Ovary (tissue), 7 donors: ENCODE measurements at regions not wholly inside any gene's neighbourhood (a gene's known extent, or its start where the extent isn't known, plus 50 kb on each side); places are given as distances from the start of the nearest gene placed in this dataset.

Experiments used
- DNase-seq, 5 donors: peaks; one replicate each; pipeline ENCODE4 v3.0.0-alpha.2; 2019 to 2020
- H3K27ac ChIP-seq, 2 donors: fragments of 200-600 bp; one replicate each; pipeline versions ENCODE4 v1.5.1 to v1.8.0; 2019 to 2022
- H3K27me3 ChIP-seq: fragments of 200-600 bp; one replicate; pipeline ENCODE4 v1.8.0; 2022
- H3K36me3 ChIP-seq: fragments of 200-600 bp; sonication (generic); one replicate; pipeline ENCODE4 v1.5.1; 2019
- H3K4me1 ChIP-seq: one replicate; pipeline ENCODE4 v1.8.1; 2013; ENCODE audit warnings: mild to moderate bottlenecking, moderate library complexity; ENCODE audit not compliant: insufficient read depth
- H3K4me3 ChIP-seq: fragments of 200-600 bp; sonication (generic); one replicate; pipeline ENCODE4 v1.5.1; 2017
- H3K9me3 ChIP-seq, 2 donors: fragments of 200-600 bp in 1 of 2; sonication (generic) in 1 of 2; one replicate each; pipeline versions ENCODE4 v1.5.1 to v1.8.1; 2013 to 2019; ENCODE audit warnings: mild to moderate bottlenecking in 1 of 2, moderate library complexity in 1 of 2
- EP300 ChIP-seq: sonication (generic); formaldehyde crosslinking; IDR thresholded peaks from one replicate; pipeline ENCODE4 v1.6.1; 2017; ENCODE audit warnings: antibody characterized with exemption
- POLR2A ChIP-seq: fragments of 450-650 bp; IDR thresholded peaks from one replicate; pipeline ENCODE4 v1.6.1; 2017; ENCODE audit warnings: antibody characterized with exemption, mild to moderate bottlenecking, moderate library complexity
- WGBS, 3 donors: extraction: QIAGEN DNeasy Blood & Tissue Kit in 1 of 3; methylation state at CpG; one replicate each; pipeline versions ENCODE4 v1.1.5 to v1.1.7; 2013 to 2017; 5-methylcytosine and 5-hydroxymethylcytosine counted together
- intact Hi-C, 4 donors: fragments of 100-400 bp; cut with DNase I; formaldehyde crosslinking; loops; one replicate each; pipeline versions ENCODE4 v1.11.0 to v1.15.1; 2022 to 2023
- TF ChIP-seq, protein P1 (sequence below), 3 donors: fragments of 450-650 bp in 2 of 3; fragments of 200-600 bp in 1 of 3; IDR thresholded peaks; one replicate each; pipeline versions ENCODE4 v1.5.1 to v1.8.0; 2016 to 2022; ENCODE audit warnings: antibody characterized with exemption in 3 of 3, mild to moderate bottlenecking in 1 of 3
- donor health status: DM: no; HTN: no; CAD: no; lungs with moderate emphysema.
- donor health status: DM: no; HTN: no; CAD: no.
- donor health status: Bipolar disorder and iron deficiency.
- donor health status: DM: no; HTN: no; CAD: no.
- donor health status: DM: yes; HTN: yes; CAD: no.

DNA sequence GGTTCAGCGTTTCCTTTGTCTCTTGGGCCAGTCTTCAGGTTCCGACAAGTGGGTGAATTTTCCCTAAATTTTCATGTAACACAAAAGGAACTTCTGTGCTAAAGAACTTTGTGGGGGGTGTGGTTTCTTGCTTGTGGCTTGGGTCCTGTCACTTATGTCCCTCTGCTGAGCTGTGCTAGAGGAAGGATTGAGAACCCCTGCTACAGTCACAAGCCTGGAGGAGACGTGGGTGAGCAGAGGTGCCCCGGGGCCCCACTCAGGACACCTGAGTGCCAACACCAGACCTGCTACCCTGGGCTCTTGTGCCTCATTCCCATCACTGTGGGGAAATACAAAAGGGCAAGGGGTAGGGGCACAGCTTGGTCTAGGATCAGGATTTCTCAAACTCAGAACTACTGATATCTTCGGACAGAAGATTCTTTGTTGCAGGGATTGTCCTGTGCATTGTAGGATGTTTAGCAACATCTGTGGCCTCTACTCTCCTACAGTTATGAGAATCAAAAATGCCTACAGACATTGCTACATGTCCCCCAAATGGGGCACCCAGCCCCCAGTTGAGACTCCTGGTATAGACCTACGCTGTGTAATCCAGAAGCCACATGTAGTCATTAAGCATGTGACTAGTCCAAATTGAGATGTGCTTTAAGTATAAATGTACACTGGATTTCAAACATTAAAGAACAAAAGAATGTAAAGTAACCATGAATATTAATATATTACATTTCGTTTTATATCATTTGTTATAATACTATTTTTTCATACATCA is 128.7 kb downstream of the LY86 start:
- no peak overlapping the region for H3K4me3 ChIP-seq
- intact Hi-C loops, result no loop called here
- H3K36me3 ChIP-seq, result no peaks in the 10 kb centered on the region
- no peak overlapping the region for H3K27ac ChIP-seq
- TF ChIP-seq EP300 (no peak), POLR2A (no peak)
- TF ChIP-seq, protein P1, sequence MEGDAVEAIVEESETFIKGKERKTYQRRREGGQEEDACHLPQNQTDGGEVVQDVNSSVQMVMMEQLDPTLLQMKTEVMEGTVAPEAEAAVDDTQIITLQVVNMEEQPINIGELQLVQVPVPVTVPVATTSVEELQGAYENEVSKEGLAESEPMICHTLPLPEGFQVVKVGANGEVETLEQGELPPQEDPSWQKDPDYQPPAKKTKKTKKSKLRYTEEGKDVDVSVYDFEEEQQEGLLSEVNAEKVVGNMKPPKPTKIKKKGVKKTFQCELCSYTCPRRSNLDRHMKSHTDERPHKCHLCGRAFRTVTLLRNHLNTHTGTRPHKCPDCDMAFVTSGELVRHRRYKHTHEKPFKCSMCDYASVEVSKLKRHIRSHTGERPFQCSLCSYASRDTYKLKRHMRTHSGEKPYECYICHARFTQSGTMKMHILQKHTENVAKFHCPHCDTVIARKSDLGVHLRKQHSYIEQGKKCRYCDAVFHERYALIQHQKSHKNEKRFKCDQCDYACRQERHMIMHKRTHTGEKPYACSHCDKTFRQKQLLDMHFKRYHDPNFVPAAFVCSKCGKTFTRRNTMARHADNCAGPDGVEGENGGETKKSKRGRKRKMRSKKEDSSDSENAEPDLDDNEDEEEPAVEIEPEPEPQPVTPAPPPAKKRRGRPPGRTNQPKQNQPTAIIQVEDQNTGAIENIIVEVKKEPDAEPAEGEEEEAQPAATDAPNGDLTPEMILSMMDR (IDR thresholded peaks at IDR 0.05), result no peak
- H3K9me3 ChIP-seq, result no peaks in the 10 kb centered on the region
- DNase-seq, result no peak
- H3K27me3 ChIP-seq, result no peaks in the 10 kb centered on the region
- peaks cover 4% of the 10 kb centered on the region for H3K4me1 ChIP-seq
- 90 to 96% (median 92%) methylated on average over 7 of the region's 7 CpGs for WGBS, 3 donors

DNA sequence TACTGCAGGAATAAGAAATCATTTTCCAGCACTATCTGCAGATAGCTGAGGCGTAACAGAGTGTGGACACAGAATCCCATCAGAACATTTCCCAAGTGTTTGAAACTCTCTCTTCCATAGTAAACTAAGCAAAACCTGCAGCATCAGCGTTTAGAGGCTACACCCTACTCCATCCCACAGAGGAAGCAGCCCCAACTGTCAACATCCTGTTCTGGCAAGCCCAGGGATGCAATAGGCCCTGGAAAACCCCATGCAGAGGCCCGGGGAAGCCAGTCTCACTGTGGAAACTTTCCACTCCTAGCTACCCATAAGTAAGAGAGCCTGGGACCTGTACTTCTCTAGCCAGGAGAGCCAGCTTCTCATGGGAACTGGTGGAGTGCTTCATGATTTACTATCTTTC is 129.4 kb downstream of the LY86 start:
- TF ChIP-seq POLR2A (no peak), EP300 (no peak)
- TF ChIP-seq, protein P1 (IDR thresholded peaks at IDR 0.05), result no peak
- intact Hi-C loops, result no loop called here

DNA sequence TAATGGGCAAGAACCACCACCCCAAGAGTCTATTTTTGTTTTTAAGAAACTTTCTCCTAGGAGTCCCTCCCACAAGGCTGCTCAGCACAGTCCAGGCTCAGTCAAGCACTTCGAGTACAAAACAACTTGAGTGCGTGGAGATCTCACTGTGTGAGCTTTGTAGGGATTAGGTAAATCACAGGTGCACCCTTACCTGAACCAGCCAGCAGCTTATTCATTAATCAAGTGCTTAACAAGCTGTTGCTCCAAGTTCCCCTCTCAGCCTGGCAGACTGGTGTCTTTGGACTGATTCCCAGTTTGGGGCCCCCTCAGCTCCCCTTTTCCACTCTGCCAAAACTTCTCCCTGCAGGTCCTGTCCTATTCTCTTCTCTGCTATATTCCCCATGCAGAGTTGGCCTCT is 133.1 kb downstream of the LY86 start:
- no peaks in the 10 kb centered on the region for H3K9me3 ChIP-seq
- H3K27me3 ChIP-seq, result no peaks in the 10 kb centered on the region
- H3K4me1 ChIP-seq, result peaks cover 6% of the 10 kb centered on the region
- 78 to 86% (median 79%) methylated on average over 2 of the region's 2 CpGs for WGBS, 3 donors
- no peak for DNase-seq
- no peaks in the 10 kb centered on the region for H3K36me3 ChIP-seq
- intact Hi-C loops, result loop anchor here (2.0 to 10.0 kb wide), 4 partner anchors 363 to 523 kb away; no protein-coding TSS in a partner anchor
- H3K4me3 ChIP-seq, result no peak overlapping the region
- TF ChIP-seq, protein P1 (IDR thresholded peaks at IDR 0.05), result no peak
- TF ChIP-seq POLR2A, result no peak
- TF ChIP-seq EP300, result no peak
- no peak overlapping the region for H3K27ac ChIP-seq

More for the DNA sequence above, 129.4 kb downstream of the LY86 start:
- WGBS, 3 donors, result 57 to 77% (median 67%) methylated on average over 3 of the region's 3 CpGs
- DNase-seq, result no peak
- H3K36me3 ChIP-seq, result no peaks in the 10 kb centered on the region
- no peak overlapping the region for H3K4me3 ChIP-seq
- H3K27ac ChIP-seq, result no peak overlapping the region
- H3K9me3 ChIP-seq, result no peaks in the 10 kb centered on the region
- peaks cover 4% of the 10 kb centered on the region for H3K4me1 ChIP-seq
- H3K27me3 ChIP-seq, result no peaks in the 10 kb centered on the region

DNA sequence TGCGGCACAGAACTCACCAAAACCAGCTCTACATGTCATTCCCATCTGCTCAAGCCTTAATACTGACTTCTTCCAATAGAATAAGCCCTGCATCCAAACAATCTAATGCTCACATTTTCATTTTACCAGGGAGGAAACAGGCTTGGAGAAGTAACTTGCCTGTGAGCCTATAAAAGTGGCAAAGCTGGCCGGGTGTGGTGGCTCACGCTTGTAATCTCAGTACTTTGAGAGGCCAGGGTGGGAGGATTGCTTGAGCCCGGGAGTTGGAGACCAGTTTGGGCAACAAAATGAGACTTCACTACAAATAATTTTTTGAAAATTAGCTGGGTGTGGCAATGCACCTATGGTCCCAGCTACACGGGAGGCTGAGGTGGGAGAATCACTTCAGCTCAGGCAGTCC is 133.7 kb downstream of the LY86 start:
- DNase-seq, result no peak
- no peaks in the 10 kb centered on the region for H3K9me3 ChIP-seq
- peaks cover 6% of the 10 kb centered on the region for H3K4me1 ChIP-seq
- WGBS, 3 donors, result 91 to 96% (median 93%) methylated on average over 5 of the region's 5 CpGs
- no peak overlapping the region for H3K4me3 ChIP-seq
- intact Hi-C loops, result loop anchor here (2.0 to 10.0 kb wide), 4 partner anchors 363 to 523 kb away; no protein-coding TSS in a partner anchor
- H3K36me3 ChIP-seq, result no peaks in the 10 kb centered on the region
- no peak overlapping the region for H3K27ac ChIP-seq
- TF ChIP-seq POLR2A (no peak), EP300 (no peak)
- TF ChIP-seq, protein P1 (IDR thresholded peaks at IDR 0.05), result no peak
- H3K27me3 ChIP-seq, result no peaks in the 10 kb centered on the region
